K562 (cell line): ENCODE measurements at regions not wholly inside any gene's neighbourhood (a gene's known extent, or its start where the extent isn't known, plus 50 kb on each side); places are given as distances from the start of the nearest gene placed in this dataset.

Experiments used
- EZH2 ChIP-seq: IDR thresholded peaks from 2 replicates; pipeline ENCODE4 v1.6.1; 2012; ENCODE audit warnings: low read depth, mild to moderate bottlenecking, inconsistent platforms, low read length, borderline replicate concordance
- MAX ChIP-seq: sonication (generic); formaldehyde crosslinking; IDR thresholded peaks from 2 replicates; pipeline ENCODE4 v1.9.0; 2022; ENCODE audit warnings: mild to moderate bottlenecking, missing genetic modification reagents
- NRF1 ChIP-seq, 2 experiments: fragments of 450-650 bp; IDR thresholded peaks in 1 of 2; conservative IDR thresholded peaks in 1 of 2; 2 replicates each; pipeline ENCODE4 v1.6.1; 2014; ENCODE audit warnings: mild to moderate bottlenecking in 2 of 2
- TBP ChIP-seq: optimal IDR thresholded peaks from 2 replicates; pipeline ENCODE3; 2011; ENCODE audit warnings: low read depth, low read length, improper control_type of control experiment

GRCh38 chr6:44642870-44643522 lies 255.5 kb downstream of the CDC5L start:
- TF ChIP-seq NRF1 (conservative IDR thresholded peaks at IDR 0.05 in 1 of 2, IDR thresholded peaks at IDR 0.05 in 1 of 2) (no peak; a peak in 1 of 4 replicates), MAX (CRISPR knock-in tag) (no peak), TBP (no peak), EZH2 (no peak)
